22Rv1 (cell line): ENCODE measurements at regions not wholly inside any gene's neighbourhood (a gene's known extent, or its start where the extent isn't known, plus 50 kb on each side); places are given as distances from the start of the nearest gene placed in this dataset.

Experiments
- H3K27ac ChIP-seq: fragments of 450-650 bp; 2 replicates; pipeline ENCODE4 v1.5.1; 2017
- ZFX ChIP-seq: fragments of 450-650 bp; IDR thresholded peaks from 2 replicates; pipeline ENCODE4 v1.6.1; 2017; ENCODE audit warnings: antibody characterized with exemption, borderline replicate concordance
- TF ChIP-seq, protein P1 (sequence below): fragments of 450-650 bp; IDR thresholded peaks from 2 replicates; pipeline ENCODE4 v1.5.1; 2017; ENCODE audit warnings: mild to moderate bottlenecking

DNA sequence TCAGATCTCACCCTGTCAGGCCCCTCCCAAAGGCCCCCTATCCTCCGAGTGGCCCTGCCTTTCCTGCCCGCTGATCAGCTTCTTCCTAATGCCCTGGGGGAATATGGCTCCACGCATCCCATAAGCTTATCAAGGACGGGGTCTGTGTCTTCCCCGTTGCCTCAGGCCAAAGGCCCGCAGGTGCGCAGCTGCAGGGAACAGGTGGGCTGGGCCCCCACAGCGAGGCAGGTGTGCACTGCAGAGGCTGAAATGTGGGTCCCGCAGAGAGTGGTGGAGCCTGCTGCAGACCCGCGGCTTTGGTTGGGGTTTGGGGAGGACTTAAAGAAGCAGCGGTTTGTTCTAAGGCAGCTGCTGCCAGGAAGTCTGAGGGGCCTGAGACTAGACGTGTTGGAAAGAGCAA is 220.8 kb upstream of the TCERG1L start:
- TF ChIP-seq, protein P1, sequence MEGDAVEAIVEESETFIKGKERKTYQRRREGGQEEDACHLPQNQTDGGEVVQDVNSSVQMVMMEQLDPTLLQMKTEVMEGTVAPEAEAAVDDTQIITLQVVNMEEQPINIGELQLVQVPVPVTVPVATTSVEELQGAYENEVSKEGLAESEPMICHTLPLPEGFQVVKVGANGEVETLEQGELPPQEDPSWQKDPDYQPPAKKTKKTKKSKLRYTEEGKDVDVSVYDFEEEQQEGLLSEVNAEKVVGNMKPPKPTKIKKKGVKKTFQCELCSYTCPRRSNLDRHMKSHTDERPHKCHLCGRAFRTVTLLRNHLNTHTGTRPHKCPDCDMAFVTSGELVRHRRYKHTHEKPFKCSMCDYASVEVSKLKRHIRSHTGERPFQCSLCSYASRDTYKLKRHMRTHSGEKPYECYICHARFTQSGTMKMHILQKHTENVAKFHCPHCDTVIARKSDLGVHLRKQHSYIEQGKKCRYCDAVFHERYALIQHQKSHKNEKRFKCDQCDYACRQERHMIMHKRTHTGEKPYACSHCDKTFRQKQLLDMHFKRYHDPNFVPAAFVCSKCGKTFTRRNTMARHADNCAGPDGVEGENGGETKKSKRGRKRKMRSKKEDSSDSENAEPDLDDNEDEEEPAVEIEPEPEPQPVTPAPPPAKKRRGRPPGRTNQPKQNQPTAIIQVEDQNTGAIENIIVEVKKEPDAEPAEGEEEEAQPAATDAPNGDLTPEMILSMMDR, result no peak
- TF ChIP-seq ZFX, result no peak
- no peak overlapping the region for H3K27ac ChIP-seq

DNA sequence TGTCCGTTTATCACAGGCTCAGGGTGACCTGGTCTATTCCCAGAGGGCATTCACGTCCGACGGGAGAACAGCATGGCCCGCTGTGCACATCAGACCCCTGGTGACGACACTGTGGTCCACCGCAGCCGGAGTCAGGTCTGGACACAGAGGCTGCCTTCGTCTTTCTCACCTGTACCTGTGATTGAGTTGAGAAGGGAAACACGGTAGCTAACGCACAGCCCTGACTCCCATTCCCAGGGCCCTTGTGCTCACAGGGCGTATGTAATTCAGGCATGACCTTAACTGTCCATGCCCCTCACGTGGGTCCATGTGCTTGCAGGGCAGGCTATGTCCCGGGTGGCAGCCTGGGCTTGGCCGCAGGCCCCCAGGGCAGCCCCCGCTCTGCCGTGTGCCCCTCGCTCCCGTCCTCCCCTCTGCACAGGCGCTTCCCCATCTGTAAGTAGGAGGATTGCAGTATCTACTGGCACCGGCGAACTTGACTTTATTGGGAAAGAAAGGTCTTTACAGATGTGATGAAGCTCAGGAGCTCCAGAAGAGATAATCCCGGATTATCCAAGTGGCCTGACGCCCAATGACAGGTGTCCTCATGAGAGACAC is 221.3 kb upstream of the TCERG1L start:
- H3K27ac ChIP-seq, result no peak overlapping the region
- TF ChIP-seq, protein P1, result no peak
- no peak for TF ChIP-seq ZFX

DNA sequence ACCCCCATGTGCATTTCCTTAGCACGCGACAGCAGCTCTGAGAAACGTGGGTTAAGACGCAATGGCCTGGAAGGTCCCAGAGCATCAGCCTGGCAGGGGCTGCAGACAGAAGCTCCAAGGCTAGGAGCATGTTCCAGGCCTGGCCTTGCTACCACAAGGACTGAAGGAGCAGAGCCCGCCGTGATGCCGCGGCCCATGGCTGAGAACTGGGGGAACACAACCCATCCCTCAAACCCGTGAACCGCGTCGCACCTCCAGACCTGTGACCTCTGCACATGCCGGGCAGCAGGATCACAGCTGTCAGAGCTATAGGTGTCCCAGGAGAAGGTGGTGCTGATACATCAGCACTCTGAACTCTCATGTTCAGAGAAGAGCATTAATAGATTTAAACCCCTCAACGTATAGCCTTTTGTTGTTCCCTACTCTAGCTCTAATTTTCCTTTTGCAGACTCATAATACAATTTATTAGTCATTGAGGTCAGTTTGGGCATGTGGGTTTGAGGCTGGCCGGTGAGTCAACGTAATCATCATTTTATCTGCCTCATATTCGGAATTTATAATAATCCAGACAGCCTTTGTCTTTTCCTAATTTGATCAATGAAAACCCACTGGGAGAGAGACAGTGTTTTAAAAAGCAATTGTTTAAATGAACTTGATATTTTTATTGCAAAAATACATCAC is 222.5 kb upstream of the TCERG1L start:
- no peak for TF ChIP-seq ZFX
- TF ChIP-seq, protein P1, result no peak
- no peak overlapping the region for H3K27ac ChIP-seq

DNA sequence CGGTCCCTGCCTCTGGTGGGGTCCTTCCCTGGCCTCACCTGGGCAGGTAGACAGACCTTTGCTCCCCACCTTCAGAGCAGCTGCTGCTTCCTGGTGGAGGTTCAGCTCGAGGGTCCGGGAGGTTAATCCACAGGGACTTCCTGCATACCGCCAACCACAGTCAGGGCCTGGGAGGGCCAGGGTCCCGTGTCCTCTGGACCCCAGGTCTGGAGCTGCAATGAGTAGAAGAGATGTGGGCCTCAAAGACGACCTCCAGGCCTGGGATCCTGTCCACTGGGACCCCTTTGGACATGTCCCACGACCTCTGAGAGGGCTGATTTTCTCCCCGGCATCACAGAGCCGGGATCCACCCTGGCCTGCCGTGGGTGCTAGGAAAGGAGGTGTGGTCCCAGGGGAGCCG is 223.3 kb upstream of the TCERG1L start:
- H3K27ac ChIP-seq, result no peak overlapping the region
- TF ChIP-seq, protein P1, result no peak
- no peak for TF ChIP-seq ZFX

DNA sequence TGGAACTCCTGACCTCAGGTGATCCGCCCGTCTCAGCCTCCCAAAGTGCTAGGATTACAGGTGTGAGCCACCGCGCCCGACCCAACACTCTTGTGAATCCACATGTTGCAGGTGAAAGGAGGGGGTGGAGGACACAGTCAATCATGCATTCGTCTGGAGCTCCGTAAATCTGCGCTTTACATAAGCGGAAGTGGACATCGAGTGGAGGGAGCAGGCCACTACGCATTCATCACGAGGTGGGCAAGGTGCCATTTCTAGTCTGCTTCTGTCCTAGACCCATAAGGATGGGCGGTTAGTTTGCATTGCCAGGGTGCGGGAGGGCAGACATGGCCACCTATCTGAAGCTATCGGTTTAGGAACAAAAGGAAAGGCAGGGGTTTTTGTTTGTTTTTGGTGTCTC is 225.2 kb upstream of the TCERG1L start:
- TF ChIP-seq ZFX, result no peak
- TF ChIP-seq, protein P1, result no peak

DNA sequence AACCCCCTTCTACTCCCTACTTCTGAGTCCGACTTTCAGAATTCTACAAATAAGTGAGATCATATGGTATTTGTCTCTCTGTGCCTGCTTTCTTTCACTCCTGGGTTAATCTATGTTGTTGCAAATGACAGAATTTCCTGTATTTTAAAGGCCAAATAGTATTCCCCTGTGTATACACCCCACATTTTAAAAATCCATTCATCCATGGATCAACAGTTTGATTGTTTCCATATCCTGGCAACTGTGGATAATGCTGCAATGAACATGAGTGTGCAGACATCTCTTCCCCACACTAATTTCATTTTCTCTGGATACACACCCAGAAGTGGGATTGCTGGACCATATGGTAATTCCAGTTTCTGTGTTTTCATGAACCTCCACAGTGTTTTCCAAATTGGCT is 225.8 kb upstream of the TCERG1L start:
- no peak for TF ChIP-seq ZFX
- TF ChIP-seq, protein P1, result no peak
- no peak overlapping the region for H3K27ac ChIP-seq

More for the DNA sequence above, 225.2 kb upstream of the TCERG1L start:
- no peak overlapping the region for H3K27ac ChIP-seq

DNA sequence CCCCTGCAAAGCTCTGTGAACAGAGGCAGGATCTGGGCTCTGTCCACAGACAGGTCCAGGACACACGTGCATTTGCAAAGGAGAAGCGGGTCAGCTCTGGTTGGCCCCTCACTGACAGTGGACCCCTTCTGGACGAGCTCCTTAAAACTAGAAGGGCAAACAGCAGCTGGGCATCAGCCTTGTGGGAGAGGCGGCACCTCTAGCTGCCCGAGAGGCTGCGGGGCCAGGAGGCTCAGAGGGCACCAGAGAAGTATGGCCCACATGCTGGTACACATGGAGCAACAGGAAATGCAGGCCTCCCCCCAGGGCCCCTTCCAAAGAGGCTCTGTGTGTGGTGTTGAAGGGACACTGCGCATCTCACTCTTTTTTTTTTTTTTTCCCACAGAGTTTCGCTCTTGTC is 233.0 kb upstream of the TCERG1L start:
- no peak for TF ChIP-seq ZFX
- TF ChIP-seq, protein P1, result no peak
- no peak overlapping the region for H3K27ac ChIP-seq
